Colonic mucosa (tissue), 4 donors: ENCODE measurements at regions not wholly inside any gene's neighbourhood (a gene's known extent, or its start where the extent isn't known, plus 50 kb on each side); places are given as distances from the start of the nearest gene placed in this dataset.
"Not testable (repeated sequence)": the region's sequence is repeated elsewhere in the genome, so short reads cannot be mapped to it uniquely, and the experiment has no call there.

ENCODE experiments used
- DNase-seq: peaks from one replicate; pipeline ENCODE4 v3.0.0-alpha.2; 2020
- H3K27ac ChIP-seq: fragments of 200-600 bp; one replicate; pipeline ENCODE4 v1.8.0; 2021
- H3K27me3 ChIP-seq: fragments of 200-600 bp; one replicate; pipeline ENCODE4 v1.8.0; 2021
- H3K36me3 ChIP-seq: fragments of 200-600 bp; one replicate; pipeline ENCODE4 v1.8.0; 2021
- H3K4me1 ChIP-seq: fragments of 200-600 bp; one replicate; pipeline ENCODE4 v1.8.0; 2021; ENCODE audit warnings: mild to moderate bottlenecking
- H3K4me3 ChIP-seq: fragments of 200-600 bp; one replicate; pipeline ENCODE4 v1.8.0; 2021
- H3K9ac ChIP-seq, 2 donors: one replicate each; pipeline ENCODE4 v1.7.0; 2013; ENCODE audit warnings: control low read depth in 2 of 2, low read depth in 2 of 2, low read length in 2 of 2
- H3K9me3 ChIP-seq: fragments of 200-600 bp; one replicate; pipeline ENCODE4 v1.8.0; 2021
- intact Hi-C: fragments of 100-400 bp; cut with DNase I; formaldehyde crosslinking; loops from one replicate; pipeline ENCODE4 v1.14.1; 2022
- TF ChIP-seq, protein P1 (sequence below): fragments of 200-600 bp; IDR thresholded peaks from one replicate; pipeline ENCODE4 v1.8.0; 2022; ENCODE audit warnings: antibody characterized with exemption, mild to moderate bottlenecking
- donor health status: healthy.
- donor health status: DM: no; HTN: no; CAD: no.
- donor health status: DM: no; HTN: no; CAD: no.

DNA sequence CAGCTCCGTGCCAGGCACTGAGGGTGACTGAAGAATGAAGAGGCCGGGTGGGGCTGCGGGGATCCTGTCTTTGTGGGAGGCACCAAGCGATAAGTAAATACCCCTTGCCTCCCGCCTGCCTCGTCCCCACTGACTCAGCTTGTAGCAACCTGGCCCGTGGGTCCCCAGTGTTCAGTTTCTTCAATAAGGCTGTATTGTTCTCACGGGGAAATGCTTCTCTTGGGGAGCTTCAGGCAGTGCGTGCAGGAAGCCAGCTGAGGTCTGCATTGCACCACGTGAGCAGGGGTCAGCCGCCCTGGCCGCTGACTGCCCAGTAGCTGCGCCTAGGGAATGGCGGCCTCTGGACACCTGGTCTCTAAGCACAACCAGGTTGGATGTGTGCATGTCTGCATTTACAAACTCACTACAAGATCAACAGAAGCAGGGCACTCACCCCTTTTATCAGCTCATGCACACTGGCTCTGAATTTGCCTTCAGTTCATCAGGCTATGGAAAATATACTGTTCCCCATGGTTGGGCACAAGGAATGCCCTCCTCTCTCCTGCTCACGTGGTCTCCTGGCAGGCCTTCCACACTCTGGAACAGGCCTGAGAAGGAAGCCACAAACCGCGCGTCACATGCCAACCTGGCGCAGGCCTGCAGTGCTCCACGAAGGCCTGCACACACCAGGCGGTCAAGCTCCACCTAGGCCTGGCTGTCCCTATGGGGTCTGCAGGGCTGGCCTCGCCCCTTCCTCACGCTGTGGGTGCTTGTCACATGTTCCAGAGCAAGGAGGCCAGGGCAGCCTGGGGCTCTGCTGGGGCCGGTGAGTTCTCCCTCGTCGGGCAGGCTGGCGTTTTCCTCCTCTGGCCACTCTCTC, 135.7 kb upstream of the RNF32 start:
- H3K9me3 ChIP-seq, result no peaks in the 10 kb centered on the region
- no peaks in the 10 kb centered on the region for H3K4me1 ChIP-seq
- no peak overlapping the region for H3K9ac ChIP-seq
- DNase-seq, result no peak
- H3K27ac ChIP-seq, result no peak overlapping the region
- no peaks in the 10 kb centered on the region for H3K36me3 ChIP-seq
- H3K4me3 ChIP-seq, result no peak overlapping the region
- intact Hi-C loops, result no loop called here
- H3K27me3 ChIP-seq, result no peaks in the 10 kb centered on the region
- TF ChIP-seq, protein P1, sequence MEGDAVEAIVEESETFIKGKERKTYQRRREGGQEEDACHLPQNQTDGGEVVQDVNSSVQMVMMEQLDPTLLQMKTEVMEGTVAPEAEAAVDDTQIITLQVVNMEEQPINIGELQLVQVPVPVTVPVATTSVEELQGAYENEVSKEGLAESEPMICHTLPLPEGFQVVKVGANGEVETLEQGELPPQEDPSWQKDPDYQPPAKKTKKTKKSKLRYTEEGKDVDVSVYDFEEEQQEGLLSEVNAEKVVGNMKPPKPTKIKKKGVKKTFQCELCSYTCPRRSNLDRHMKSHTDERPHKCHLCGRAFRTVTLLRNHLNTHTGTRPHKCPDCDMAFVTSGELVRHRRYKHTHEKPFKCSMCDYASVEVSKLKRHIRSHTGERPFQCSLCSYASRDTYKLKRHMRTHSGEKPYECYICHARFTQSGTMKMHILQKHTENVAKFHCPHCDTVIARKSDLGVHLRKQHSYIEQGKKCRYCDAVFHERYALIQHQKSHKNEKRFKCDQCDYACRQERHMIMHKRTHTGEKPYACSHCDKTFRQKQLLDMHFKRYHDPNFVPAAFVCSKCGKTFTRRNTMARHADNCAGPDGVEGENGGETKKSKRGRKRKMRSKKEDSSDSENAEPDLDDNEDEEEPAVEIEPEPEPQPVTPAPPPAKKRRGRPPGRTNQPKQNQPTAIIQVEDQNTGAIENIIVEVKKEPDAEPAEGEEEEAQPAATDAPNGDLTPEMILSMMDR, result no peak

DNA sequence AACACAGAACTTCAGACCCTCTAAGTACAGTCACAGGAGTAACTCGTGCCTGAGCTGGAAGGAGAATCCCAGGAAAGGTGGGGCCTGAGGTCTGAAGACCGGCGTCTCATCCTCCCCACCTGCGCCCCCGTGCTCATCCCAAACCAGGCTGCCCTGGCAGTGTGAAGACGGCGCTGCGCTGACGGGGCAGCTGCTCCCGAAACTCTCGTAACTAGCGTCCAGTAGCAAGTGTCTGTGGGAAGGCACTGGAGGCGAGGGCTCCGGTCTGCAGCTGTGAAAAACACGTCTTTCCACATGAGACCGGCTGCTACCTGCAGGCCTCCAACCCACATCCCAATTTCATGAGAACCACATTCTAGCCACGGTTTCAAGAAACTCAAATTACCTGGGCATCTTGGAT, 136.6 kb upstream of the RNF32 start:
- no peak overlapping the region for H3K4me3 ChIP-seq
- H3K9ac ChIP-seq, result no peak overlapping the region
- no peaks in the 10 kb centered on the region for H3K4me1 ChIP-seq
- no peaks in the 10 kb centered on the region for H3K27me3 ChIP-seq
- no peaks in the 10 kb centered on the region for H3K9me3 ChIP-seq
- TF ChIP-seq, protein P1, result no peak
- no peak for DNase-seq
- no peaks in the 10 kb centered on the region for H3K36me3 ChIP-seq
- intact Hi-C loops, result no loop called here
- no peak overlapping the region for H3K27ac ChIP-seq

DNA sequence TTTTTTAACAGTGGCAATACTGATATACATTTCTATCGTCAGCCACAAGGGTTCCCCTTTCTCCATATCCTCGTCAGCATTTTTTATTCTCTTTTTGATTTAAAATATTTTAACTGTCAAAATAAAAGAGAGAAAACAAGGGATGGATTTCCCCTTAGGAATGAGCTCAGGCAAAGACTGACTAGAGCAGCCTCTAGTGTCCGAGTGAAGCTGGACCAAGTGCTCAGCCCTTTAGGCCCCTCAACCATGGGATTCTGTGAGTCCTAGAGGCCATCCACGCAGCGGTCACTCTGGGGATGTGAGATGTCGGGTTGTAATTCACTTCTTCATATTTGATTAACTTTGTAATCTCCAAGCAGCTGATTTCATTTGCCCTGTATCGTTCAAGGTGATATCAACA, 137.4 kb upstream of the RNF32 start:
- Histone ChIP-seq H3K4me1 (no peaks in the 10 kb centered on the region), H3K27me3 (no peaks in the 10 kb centered on the region), H3K4me3 (no peak overlapping the region), H3K36me3 (no peaks in the 10 kb centered on the region), H3K9me3 (no peaks in the 10 kb centered on the region), H3K27ac (no peak overlapping the region), H3K9ac (no peak overlapping the region)
- DNase-seq, result no peak
- intact Hi-C loops, result no loop called here
- TF ChIP-seq, protein P1, result no peak

GRCh38 chr7:156501815-156502214, 138.8 kb upstream of the RNF32 start:
- H3K9me3 ChIP-seq, DNase-seq, H3K27me3 ChIP-seq, intact Hi-C loops, H3K27ac ChIP-seq, H3K4me3 ChIP-seq, H3K9ac ChIP-seq, H3K36me3 ChIP-seq, H3K4me1 ChIP-seq: not testable (repeated sequence)

- Histone ChIP-seq H3K27me3 (no peaks in the 10 kb centered on the region), H3K9ac (no peak overlapping the region), H3K9me3 (no peaks in the 10 kb centered on the region), H3K4me3 (no peak overlapping the region), H3K36me3 (no peaks in the 10 kb centered on the region), H3K27ac (no peak overlapping the region), H3K4me1 (no peaks in the 10 kb centered on the region)
- TF ChIP-seq, protein P1, result no peak
- DNase-seq, result no peak
- intact Hi-C loops, result no loop called here
Observed at GRCh38 chr7:156499247-156499881, 141.2 kb upstream of the RNF32 start.
